Peyer's patch (tissue), 4 donors: ENCODE measurements at regions not wholly inside any gene's neighbourhood (a gene's known extent, or its start where the extent isn't known, plus 50 kb on each side); places are given as distances from the start of the nearest gene placed in this dataset.

Experiments used
- POLR2A ChIP-seq, 2 donors: fragments of 450-650 bp; IDR thresholded peaks; one replicate each; pipeline ENCODE4 v1.5.1; 2017; ENCODE audit warnings: antibody characterized with exemption in 2 of 2, mild to moderate bottlenecking in 2 of 2, moderate library complexity in 2 of 2
- TF ChIP-seq, protein P1 (sequence below), 6 experiments: fragments of 450-650 bp in 4 of 6; fragments of 200-600 bp in 2 of 6; sonication (generic) in 1 of 6; IDR thresholded peaks; one replicate each; pipeline ENCODE4 v1.5.1; 2017 to 2019; ENCODE audit warnings: antibody characterized with exemption in 6 of 6, mild to moderate bottlenecking in 3 of 6, moderate library complexity in 1 of 6

DNA sequence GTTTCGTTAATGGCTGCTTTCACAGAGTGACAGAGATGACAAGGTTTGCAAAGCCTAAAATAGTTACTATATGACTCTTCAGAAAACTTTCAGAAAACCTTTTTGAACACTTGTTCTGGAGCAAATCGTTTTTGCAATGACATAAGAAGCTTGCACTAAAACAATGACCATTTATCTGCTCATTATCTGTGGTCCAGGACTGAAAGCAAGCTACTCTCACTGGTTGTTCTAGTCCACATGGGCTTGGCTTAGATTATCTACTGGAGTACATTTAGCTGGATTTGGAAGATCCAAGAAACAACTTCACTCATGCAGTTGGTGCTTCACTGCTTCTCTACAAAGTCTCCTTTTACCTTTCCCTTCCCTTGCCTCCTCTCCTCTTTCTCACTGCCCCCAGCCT is 1836.4 kb upstream of the AGA start:
- no peak for TF ChIP-seq POLR2A (IDR thresholded peaks at IDR 0.05)
- TF ChIP-seq, protein P1, sequence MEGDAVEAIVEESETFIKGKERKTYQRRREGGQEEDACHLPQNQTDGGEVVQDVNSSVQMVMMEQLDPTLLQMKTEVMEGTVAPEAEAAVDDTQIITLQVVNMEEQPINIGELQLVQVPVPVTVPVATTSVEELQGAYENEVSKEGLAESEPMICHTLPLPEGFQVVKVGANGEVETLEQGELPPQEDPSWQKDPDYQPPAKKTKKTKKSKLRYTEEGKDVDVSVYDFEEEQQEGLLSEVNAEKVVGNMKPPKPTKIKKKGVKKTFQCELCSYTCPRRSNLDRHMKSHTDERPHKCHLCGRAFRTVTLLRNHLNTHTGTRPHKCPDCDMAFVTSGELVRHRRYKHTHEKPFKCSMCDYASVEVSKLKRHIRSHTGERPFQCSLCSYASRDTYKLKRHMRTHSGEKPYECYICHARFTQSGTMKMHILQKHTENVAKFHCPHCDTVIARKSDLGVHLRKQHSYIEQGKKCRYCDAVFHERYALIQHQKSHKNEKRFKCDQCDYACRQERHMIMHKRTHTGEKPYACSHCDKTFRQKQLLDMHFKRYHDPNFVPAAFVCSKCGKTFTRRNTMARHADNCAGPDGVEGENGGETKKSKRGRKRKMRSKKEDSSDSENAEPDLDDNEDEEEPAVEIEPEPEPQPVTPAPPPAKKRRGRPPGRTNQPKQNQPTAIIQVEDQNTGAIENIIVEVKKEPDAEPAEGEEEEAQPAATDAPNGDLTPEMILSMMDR (IDR thresholded peaks at IDR 0.05), result no peak
